GM23248 (cell line): ENCODE measurements at regions not wholly inside any gene's neighbourhood (a gene's known extent, or its start where the extent isn't known, plus 50 kb on each side); places are given as distances from the start of the nearest gene placed in this dataset.

Source experiments
- DNase-seq: peaks from one replicate; pipeline ENCODE4 v3.0.0-alpha.2; 2015
- H2AFZ ChIP-seq: fragments of 200-600 bp; sonication (generic); 2 replicates; pipeline ENCODE4 v1.6.1; 2016; ENCODE audit warnings: antibody characterized with exemption
- H3F3A ChIP-seq: fragments of 200-600 bp; sonication (generic); 2 replicates; pipeline ENCODE4 v1.6.1; 2016; ENCODE audit warnings: mild to moderate bottlenecking, antibody characterized with exemption, mixed run types; ENCODE audit not compliant: insufficient read depth
- H3K27ac ChIP-seq: fragments of 200-600 bp; sonication (generic); 2 replicates; pipeline ENCODE4 v1.5.1; 2016; ENCODE audit warnings: mild to moderate bottlenecking
- H3K27me3 ChIP-seq: fragments of 200-600 bp; sonication (generic); replicated peaks from 2 replicates; pipeline ENCODE4 v1.6.1; 2016; ENCODE audit warnings: mild to moderate bottlenecking; ENCODE audit not compliant: insufficient read depth
- H3K36me3 ChIP-seq: fragments of 200-600 bp; sonication (generic); 2 replicates; pipeline ENCODE4 v1.6.1; 2016; ENCODE audit warnings: low read depth, mild to moderate bottlenecking
- H3K4me1 ChIP-seq: fragments of 200-600 bp; sonication (generic); 2 replicates; pipeline ENCODE4 v1.6.1; 2016; ENCODE audit warnings: mild to moderate bottlenecking; ENCODE audit not compliant: insufficient read depth
- H3K4me2 ChIP-seq: fragments of 200-600 bp; sonication (generic); one replicate; pipeline ENCODE4 v1.6.1; 2016; ENCODE audit warnings: mild to moderate bottlenecking; ENCODE audit not compliant: unreplicated experiment
- H3K4me3 ChIP-seq: fragments of 200-600 bp; sonication (generic); 2 replicates; pipeline ENCODE4 v1.5.1; 2016; ENCODE audit warnings: mild to moderate bottlenecking
- H3K79me2 ChIP-seq: fragments of 200-600 bp; sonication (generic); 2 replicates; pipeline ENCODE4 v1.6.1; 2016; ENCODE audit warnings: mild to moderate bottlenecking; ENCODE audit not compliant: insufficient read depth
- H3K9ac ChIP-seq: fragments of 200-600 bp; sonication (generic); 2 replicates; pipeline ENCODE4 v1.6.1; 2016; ENCODE audit warnings: mild to moderate bottlenecking
- H3K9me2 ChIP-seq: fragments of 200-600 bp; sonication (generic); 2 replicates; pipeline ENCODE4 v1.6.1; 2016; ENCODE audit warnings: mixed run types, mild to moderate bottlenecking, moderate library complexity; ENCODE audit not compliant: insufficient read depth
- H3K9me3 ChIP-seq: fragments of 200-600 bp; sonication (generic); one replicate; pipeline ENCODE4 v1.6.1; 2017; ENCODE audit warnings: low read depth
- H4K20me1 ChIP-seq: fragments of 200-600 bp; sonication (generic); 2 replicates; pipeline ENCODE4 v1.6.0; 2016; ENCODE audit not compliant: insufficient read depth
- EZH2 ChIP-seq: fragments of 200-600 bp; sonication (generic); IDR thresholded peaks from 2 replicates; pipeline ENCODE4 v1.6.1; 2018; ENCODE audit warnings: antibody characterized with exemption, mild to moderate bottlenecking; ENCODE audit not compliant: insufficient read depth, poor library complexity, severe bottlenecking
- EZH2phosphoT487 ChIP-seq: fragments of 200-600 bp; sonication (generic); IDR thresholded peaks from 2 replicates; pipeline ENCODE4 v1.6.1; 2018; ENCODE audit warnings: antibody characterized with exemption, moderate library complexity, mild to moderate bottlenecking, low read depth; ENCODE audit not compliant: insufficient read depth
- WGBS, 2 experiments: methylation state at CpG; one replicate each; pipeline ENCODE4 v1.1.6; 2015 to 2017; ENCODE audit warnings: low lambda C conversion rate in 2 of 2, low coverage in 1 of 2; ENCODE audit errors: missing lambda C conversion rate in 2 of 2; 5-methylcytosine and 5-hydroxymethylcytosine counted together
- in situ Hi-C: fragments of 300-500 bp; cut with MboI; formaldehyde crosslinking; loops from 2 replicates; pipeline ENCODE4 v1.15.0; 2020

GRCh38 chr3:34956511-34956910, 682.8 kb upstream of the ARPP21 start:
- in situ Hi-C loops: no loop called here
- Histone ChIP-seq H3K9me2 (no peaks in the 10 kb centered on the region), H3K4me1 (no peaks in the 10 kb centered on the region), H3K36me3 (no peaks in the 10 kb centered on the region), H2AFZ (no peak overlapping the region), H3K79me2 (no peaks in the 10 kb centered on the region), H3K4me2 (no peak overlapping the region), H3K27me3 (no peaks in the 10 kb centered on the region), H3K4me3 (no peak overlapping the region), H3K9me3 (no peaks in the 10 kb centered on the region), H3K27ac (no peak overlapping the region), H4K20me1 (no peaks in the 10 kb centered on the region), H3F3A (no peaks in the 10 kb centered on the region), H3K9ac (no peak overlapping the region)
- 29 to 59% methylated on average over 1 of the region's 1 CpG for WGBS, 2 experiments
- TF ChIP-seq EZH2 (no peak), EZH2phosphoT487 (no peak)
- DNase-seq: no peak

GRCh38 chr3:34957677-34958076, 681.6 kb upstream of the ARPP21 start:
- no peaks in the 10 kb centered on the region for H3K79me2 ChIP-seq
- no peak for DNase-seq
- no peaks in the 10 kb centered on the region for H3K9me3 ChIP-seq
- H3K9ac ChIP-seq: no peak overlapping the region
- TF ChIP-seq EZH2 (no peak), EZH2phosphoT487 (no peak)
- 6 to 9% methylated on average over 1 of the region's 1 CpG for WGBS, 2 experiments
- H3F3A ChIP-seq: no peaks in the 10 kb centered on the region
- H2AFZ ChIP-seq: no peak overlapping the region
- no peak overlapping the region for H3K4me3 ChIP-seq
- in situ Hi-C loops: no loop called here
- no peaks in the 10 kb centered on the region for H3K4me1 ChIP-seq
- H3K27me3 ChIP-seq: no peaks in the 10 kb centered on the region
- no peaks in the 10 kb centered on the region for H4K20me1 ChIP-seq
- H3K9me2 ChIP-seq: no peaks in the 10 kb centered on the region
- H3K36me3 ChIP-seq: no peaks in the 10 kb centered on the region
- no peak overlapping the region for H3K27ac ChIP-seq
- no peak overlapping the region for H3K4me2 ChIP-seq

DNA sequence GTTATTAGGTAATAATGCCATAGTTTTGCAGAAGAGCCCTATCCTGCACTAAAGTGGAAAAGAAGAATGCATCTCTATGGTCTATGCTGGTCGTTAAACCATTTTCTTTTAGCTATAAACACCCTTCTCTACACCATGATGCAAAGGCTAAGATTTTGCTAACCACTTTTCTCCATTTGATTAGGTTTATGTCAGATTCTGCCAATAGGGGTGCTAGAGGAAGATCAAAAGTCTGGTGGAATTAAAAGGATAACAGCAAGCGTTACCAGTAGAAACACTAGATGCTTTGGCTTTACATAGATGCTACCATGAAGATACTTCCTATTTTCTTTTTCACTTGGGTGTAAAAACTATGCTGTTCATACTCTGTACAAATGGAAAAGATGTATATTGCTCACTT, 669.8 kb upstream of the ARPP21 start:
- Histone ChIP-seq H4K20me1 (no peaks in the 10 kb centered on the region), H3K9me2 (no peaks in the 10 kb centered on the region), H3K4me2 (no peak overlapping the region), H3K27me3 (no peaks in the 10 kb centered on the region), H3K79me2 (no peaks in the 10 kb centered on the region), H3K4me3 (no peak overlapping the region), H3F3A (no peaks in the 10 kb centered on the region), H3K9me3 (no peaks in the 10 kb centered on the region), H3K27ac (no peak overlapping the region), H3K4me1 (no peaks in the 10 kb centered on the region), H2AFZ (no peak overlapping the region), H3K9ac (no peak overlapping the region), H3K36me3 (no peaks in the 10 kb centered on the region)
- TF ChIP-seq EZH2phosphoT487 (no peak), EZH2 (no peak)
- in situ Hi-C loops: no loop called here
- WGBS, 2 experiments: 34 to 36% methylated on average over 2 of the region's 2 CpGs
- no peak for DNase-seq

DNA sequence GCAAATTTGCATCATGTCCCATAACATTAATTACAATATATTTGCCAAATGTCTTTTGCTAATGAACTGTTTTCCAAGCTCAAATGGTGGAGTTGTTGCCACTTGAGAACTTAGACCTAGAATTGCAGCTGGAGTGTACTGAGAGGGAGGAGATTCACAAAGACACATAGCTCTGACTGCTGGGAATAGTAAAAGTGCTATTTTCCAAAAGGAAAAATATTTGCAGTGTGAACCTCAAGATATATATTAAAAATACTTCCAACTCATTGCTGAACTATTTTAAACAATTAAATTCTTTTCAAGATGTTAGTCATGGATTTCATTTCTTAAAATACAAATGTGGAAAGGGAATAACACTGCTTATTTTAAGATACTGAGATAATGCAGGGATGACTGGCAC, 666.8 kb upstream of the ARPP21 start:
- TF ChIP-seq EZH2phosphoT487 (no peak), EZH2 (no peak)
- Histone ChIP-seq H3K27me3 (no peaks in the 10 kb centered on the region), H2AFZ (no peak overlapping the region), H3K36me3 (no peaks in the 10 kb centered on the region), H3K9me3 (no peaks in the 10 kb centered on the region), H3F3A (no peaks in the 10 kb centered on the region), H3K9ac (no peak overlapping the region), H3K79me2 (no peaks in the 10 kb centered on the region), H3K9me2 (no peaks in the 10 kb centered on the region), H3K4me1 (no peaks in the 10 kb centered on the region), H3K4me3 (no peak overlapping the region), H3K27ac (no peak overlapping the region), H3K4me2 (no peak overlapping the region), H4K20me1 (no peaks in the 10 kb centered on the region)
- DNase-seq: no peak
- in situ Hi-C loops: no loop called here

DNA sequence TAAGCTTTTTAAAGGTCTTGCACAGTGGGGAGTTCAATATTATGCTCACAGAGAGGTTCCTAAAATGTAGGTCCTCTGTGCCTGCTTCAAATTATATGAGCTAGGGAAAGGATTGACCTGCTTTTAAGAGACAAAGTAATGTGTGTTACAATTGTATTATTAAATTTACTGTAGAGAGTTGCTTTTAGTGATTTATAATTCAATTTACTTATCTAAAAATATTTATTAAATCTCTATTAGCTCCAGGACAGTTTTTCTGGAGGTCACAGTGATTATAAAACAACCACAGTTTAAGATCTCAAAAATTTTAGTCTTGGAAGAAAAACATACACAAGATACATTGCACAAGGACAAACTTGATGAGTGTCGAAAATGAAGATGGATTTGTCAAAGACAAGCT, 665.7 kb upstream of the ARPP21 start:
- 7 to 13% methylated on average over 1 of the region's 1 CpG for WGBS, 2 experiments
- H3K4me1 ChIP-seq: no peaks in the 10 kb centered on the region
- no peaks in the 10 kb centered on the region for H3K36me3 ChIP-seq
- no peak overlapping the region for H3K27ac ChIP-seq
- no peaks in the 10 kb centered on the region for H3K79me2 ChIP-seq
- in situ Hi-C loops: no loop called here
- H3K4me3 ChIP-seq: no peak overlapping the region
- no peaks in the 10 kb centered on the region for H3K9me2 ChIP-seq
- no peaks in the 10 kb centered on the region for H3K9me3 ChIP-seq
- TF ChIP-seq EZH2phosphoT487 (no peak), EZH2 (no peak)
- H3K4me2 ChIP-seq: no peak overlapping the region
- no peak overlapping the region for H2AFZ ChIP-seq
- H3F3A ChIP-seq: no peaks in the 10 kb centered on the region
- H3K9ac ChIP-seq: no peak overlapping the region
- H4K20me1 ChIP-seq: no peaks in the 10 kb centered on the region
- no peak for DNase-seq
- no peaks in the 10 kb centered on the region for H3K27me3 ChIP-seq
